GM23338 (cell line): ENCODE measurements at regions not wholly inside any gene's neighbourhood (a gene's known extent, or its start where the extent isn't known, plus 50 kb on each side); places are given as distances from the start of the nearest gene placed in this dataset.

ENCODE experiments used
- ATAC-seq: fragments of 200-7000 bp; cut with Tn5 transposase; 3 replicates; pipeline ENCODE4 v1.9.1; 2020
- DNase-seq: peaks from one replicate; pipeline ENCODE4 v3.0.0-alpha.2; 2015; ENCODE audit warnings: low spot score
- H2AFZ ChIP-seq: fragments of 200-600 bp; sonication (generic); 2 replicates; pipeline ENCODE4 v1.8.0; 2016; ENCODE audit warnings: antibody characterized with exemption, mild to moderate bottlenecking, moderate library complexity
- H3F3A ChIP-seq: fragments of 200-600 bp; sonication (generic); replicated peaks from 2 replicates; pipeline ENCODE4 v1.8.0; 2017; ENCODE audit warnings: antibody characterized with exemption, mixed run types, low read depth
- H3K27ac ChIP-seq: fragments of 200-600 bp; sonication (generic); 2 replicates; pipeline ENCODE4 v1.6.1; 2016; ENCODE audit warnings: low read depth
- H3K27me3 ChIP-seq: fragments of 200-600 bp; sonication (generic); 2 replicates; pipeline ENCODE4 v1.8.0; 2016; ENCODE audit warnings: mild to moderate bottlenecking, mixed run types, moderate library complexity; ENCODE audit not compliant: insufficient read depth
- H3K36me3 ChIP-seq: fragments of 200-600 bp; sonication (generic); 2 replicates; pipeline ENCODE4 v1.8.0; 2016; ENCODE audit warnings: mild to moderate bottlenecking; ENCODE audit not compliant: insufficient read depth
- H3K4me1 ChIP-seq: fragments of 200-600 bp; sonication (generic); 2 replicates; pipeline ENCODE4 v1.8.0; 2016; ENCODE audit warnings: mild to moderate bottlenecking, moderate library complexity; ENCODE audit not compliant: insufficient read depth
- H3K4me2 ChIP-seq: fragments of 200-600 bp; sonication (generic); 2 replicates; pipeline ENCODE4 v1.7.1; 2017; ENCODE audit warnings: mixed run types
- H3K4me3 ChIP-seq: fragments of 200-600 bp; sonication (generic); 2 replicates; pipeline ENCODE4 v1.6.1; 2016; ENCODE audit warnings: mixed run types
- H3K79me2 ChIP-seq: fragments of 200-600 bp; sonication (generic); replicated peaks from 2 replicates; pipeline ENCODE4 v1.8.0; 2017; ENCODE audit warnings: mild to moderate bottlenecking; ENCODE audit not compliant: insufficient read depth
- H3K9me2 ChIP-seq: fragments of 200-600 bp; sonication (generic); 2 replicates; pipeline ENCODE4 v1.8.0; 2017; ENCODE audit not compliant: insufficient read depth
- H4K20me1 ChIP-seq: fragments of 200-600 bp; sonication (generic); replicated peaks from 2 replicates; pipeline ENCODE4 v1.8.0; 2017; ENCODE audit warnings: mild to moderate bottlenecking; ENCODE audit not compliant: insufficient read depth
- H3K27ac Mint-ChIP-seq: 2 replicates; pipeline ENCODE4 v1.8.0; 2020; ENCODE audit warnings: inconsistent platforms, mild to moderate bottlenecking, moderate library complexity, mixed read lengths
- H3K27me3 Mint-ChIP-seq: 3 replicates; pipeline ENCODE4 v1.8.0; 2022; ENCODE audit warnings: low read depth, mild to moderate bottlenecking, moderate library complexity, mixed read lengths, inconsistent platforms; ENCODE audit not compliant: insufficient read depth, poor library complexity
- H3K36me3 Mint-ChIP-seq: 3 replicates; pipeline ENCODE4 v1.8.0; 2021; ENCODE audit warnings: low read depth, mild to moderate bottlenecking, inconsistent platforms, moderate library complexity, mixed read lengths
- H3K4me1 Mint-ChIP-seq: 3 replicates; pipeline ENCODE4 v1.8.0; 2020; ENCODE audit warnings: mild to moderate bottlenecking, inconsistent platforms, mixed read lengths
- H3K4me3 Mint-ChIP-seq: 3 replicates; pipeline ENCODE4 v1.8.0; 2021; ENCODE audit warnings: moderate library complexity, mild to moderate bottlenecking, inconsistent platforms, mixed read lengths
- H3K9me3 Mint-ChIP-seq: 3 replicates; pipeline ENCODE4 v1.8.0; 2020; ENCODE audit warnings: moderate library complexity, mild to moderate bottlenecking, inconsistent platforms, mixed read lengths
- CREB1 ChIP-seq: fragments of 250-450 bp; sonication (Bioruptor Pico); IDR thresholded peaks from 2 replicates; pipeline ENCODE4 v1.5.0; 2020; ENCODE audit warnings: low read depth, mild to moderate bottlenecking, moderate library complexity
- POLR2AphosphoS5 ChIP-seq: IDR thresholded peaks from 2 replicates; pipeline ENCODE4 v1.6.1; 2016; ENCODE audit warnings: antibody characterized with exemption, low read depth
- STAT1 ChIP-seq: IDR thresholded peaks from one replicate; pipeline ENCODE4 v1.6.1; 2016; ENCODE audit warnings: antibody characterized with exemption; ENCODE audit not compliant: unreplicated experiment
- ZNF114 ChIP-seq: fragments of 250-450 bp; sonication (Bioruptor Pico); IDR thresholded peaks from 2 replicates; pipeline ENCODE4 v1.5.0; 2020; ENCODE audit warnings: mild to moderate bottlenecking, moderate library complexity
- ZNF331 ChIP-seq: fragments of 250-450 bp; sonication (Bioruptor Pico); IDR thresholded peaks from 2 replicates; pipeline ENCODE4 v1.5.0; 2020; ENCODE audit warnings: low read depth, mild to moderate bottlenecking, moderate library complexity
- TF ChIP-seq, protein P1 (sequence below): IDR thresholded peaks from one replicate; pipeline ENCODE4 v1.6.1; 2018; ENCODE audit warnings: antibody characterized with exemption; ENCODE audit not compliant: unreplicated experiment
- TF ChIP-seq, protein P2 (sequence below), 2 experiments: fragments of 200-600 bp in 1 of 2; sonication (generic) in 1 of 2; conservative IDR thresholded peaks; 2 replicates each; pipeline versions ENCODE4 v1.5.1 to v1.6.1; 2016 to 2017; ENCODE audit warnings: antibody characterized with exemption in 2 of 2, low read depth in 2 of 2, mild to moderate bottlenecking in 2 of 2, moderate library complexity in 1 of 2
- TF ChIP-seq, protein P3 (sequence below): fragments of 250-450 bp; sonication (Bioruptor Pico); IDR thresholded peaks from 2 replicates; pipeline ENCODE4 v1.5.0; 2020; ENCODE audit warnings: mild to moderate bottlenecking, moderate library complexity
- TF ChIP-seq, protein P4 (sequence below): IDR thresholded peaks from 2 replicates; pipeline ENCODE4 v1.6.1; 2016; ENCODE audit warnings: antibody characterized with exemption

DNA sequence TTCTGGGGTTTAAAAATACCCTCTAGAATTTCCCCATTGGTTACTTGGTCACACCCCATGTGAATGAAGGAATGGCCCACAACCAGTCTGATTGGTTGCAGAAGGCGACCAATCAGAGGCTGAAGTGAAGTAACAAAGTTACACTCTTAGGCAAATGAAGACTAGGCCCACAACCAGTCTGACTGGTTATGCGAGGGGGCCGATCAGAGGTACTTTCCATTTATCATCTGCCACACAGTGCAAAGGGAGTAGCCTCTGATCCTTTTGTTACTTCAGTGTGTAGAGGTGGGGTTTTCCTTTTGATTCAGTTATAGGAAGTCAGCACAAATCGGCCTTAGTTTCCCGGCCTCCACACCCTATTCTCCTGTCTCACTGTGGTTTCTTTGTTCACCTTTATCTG is 61.2 kb upstream of the SGK1 start:
- Histone ChIP-seq H3K4me2 (peak overlapping the region; percentile 21; the same call in 1 of the 2 replicates), H3K4me1 (peaks cover 10% of the 10 kb centered on the region), H3K27me3 (no peaks in the 10 kb centered on the region), H3K79me2 (no peaks in the 10 kb centered on the region), H3K27ac (peak overlapping the region; percentile 10; the same call in 1 of the 2 replicates), H3K36me3 (no peaks in the 10 kb centered on the region), H3K4me3 (no peak overlapping the region), H2AFZ (no peak overlapping the region; the same call in 1 of the 2 replicates), H4K20me1 (no peaks in the 10 kb centered on the region), H3F3A (no peaks in the 10 kb centered on the region), H3K9me2 (no peaks in the 10 kb centered on the region; the same call in 1 of the 2 replicates)
- Mint-ChIP-seq H3K27ac (peak overlapping the region; percentile 27; the same call in 1 of the 2 replicates), H3K27me3 (peaks cover 5% of the 10 kb centered on the region), H3K4me3 (no peak overlapping the region), H3K36me3 (peaks cover 6% of the 10 kb centered on the region; the same call in 2 of the 3 replicates), H3K4me1 (peaks cover 18% of the 10 kb centered on the region), H3K9me3 (peaks cover 8% of the 10 kb centered on the region; the same call in 2 of the 3 replicates)
- ATAC-seq (peak; percentile 96), DNase-seq (peak; percentile 86)
- TF ChIP-seq POLR2AphosphoS5 (0 out of 2 replicates have a peak, but pooled peaks have one; percentile 20), ZNF114 (CRISPR knock-in tag) (no peak), STAT1 (no peak), CREB1 (no peak)

DNA sequence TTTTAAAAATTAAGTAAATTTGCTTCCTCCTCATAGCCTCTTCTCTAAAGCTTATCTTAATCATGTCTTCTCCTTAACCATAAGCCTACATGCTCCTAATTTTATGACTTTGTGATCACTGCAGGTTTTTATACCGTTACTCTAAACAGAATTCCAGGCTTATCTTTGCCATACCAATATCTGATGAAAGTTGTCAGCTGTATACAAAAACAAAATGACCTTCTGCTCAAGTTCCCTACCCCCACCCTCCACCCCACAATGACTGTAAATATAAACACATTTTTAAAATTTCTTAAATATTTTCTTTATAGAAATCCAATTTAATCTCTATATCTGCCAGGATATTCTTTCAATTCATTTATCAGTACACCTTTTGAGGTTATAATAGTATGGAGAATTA is 60.5 kb upstream of the SGK1 start:
- no peak overlapping the region for H3K4me3 Mint-ChIP-seq
- TF ChIP-seq, protein P1, sequence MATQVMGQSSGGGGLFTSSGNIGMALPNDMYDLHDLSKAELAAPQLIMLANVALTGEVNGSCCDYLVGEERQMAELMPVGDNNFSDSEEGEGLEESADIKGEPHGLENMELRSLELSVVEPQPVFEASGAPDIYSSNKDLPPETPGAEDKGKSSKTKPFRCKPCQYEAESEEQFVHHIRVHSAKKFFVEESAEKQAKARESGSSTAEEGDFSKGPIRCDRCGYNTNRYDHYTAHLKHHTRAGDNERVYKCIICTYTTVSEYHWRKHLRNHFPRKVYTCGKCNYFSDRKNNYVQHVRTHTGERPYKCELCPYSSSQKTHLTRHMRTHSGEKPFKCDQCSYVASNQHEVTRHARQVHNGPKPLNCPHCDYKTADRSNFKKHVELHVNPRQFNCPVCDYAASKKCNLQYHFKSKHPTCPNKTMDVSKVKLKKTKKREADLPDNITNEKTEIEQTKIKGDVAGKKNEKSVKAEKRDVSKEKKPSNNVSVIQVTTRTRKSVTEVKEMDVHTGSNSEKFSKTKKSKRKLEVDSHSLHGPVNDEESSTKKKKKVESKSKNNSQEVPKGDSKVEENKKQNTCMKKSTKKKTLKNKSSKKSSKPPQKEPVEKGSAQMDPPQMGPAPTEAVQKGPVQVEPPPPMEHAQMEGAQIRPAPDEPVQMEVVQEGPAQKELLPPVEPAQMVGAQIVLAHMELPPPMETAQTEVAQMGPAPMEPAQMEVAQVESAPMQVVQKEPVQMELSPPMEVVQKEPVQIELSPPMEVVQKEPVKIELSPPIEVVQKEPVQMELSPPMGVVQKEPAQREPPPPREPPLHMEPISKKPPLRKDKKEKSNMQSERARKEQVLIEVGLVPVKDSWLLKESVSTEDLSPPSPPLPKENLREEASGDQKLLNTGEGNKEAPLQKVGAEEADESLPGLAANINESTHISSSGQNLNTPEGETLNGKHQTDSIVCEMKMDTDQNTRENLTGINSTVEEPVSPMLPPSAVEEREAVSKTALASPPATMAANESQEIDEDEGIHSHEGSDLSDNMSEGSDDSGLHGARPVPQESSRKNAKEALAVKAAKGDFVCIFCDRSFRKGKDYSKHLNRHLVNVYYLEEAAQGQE: no peak
- TF ChIP-seq STAT1: no peak
- TF ChIP-seq, protein P2, sequence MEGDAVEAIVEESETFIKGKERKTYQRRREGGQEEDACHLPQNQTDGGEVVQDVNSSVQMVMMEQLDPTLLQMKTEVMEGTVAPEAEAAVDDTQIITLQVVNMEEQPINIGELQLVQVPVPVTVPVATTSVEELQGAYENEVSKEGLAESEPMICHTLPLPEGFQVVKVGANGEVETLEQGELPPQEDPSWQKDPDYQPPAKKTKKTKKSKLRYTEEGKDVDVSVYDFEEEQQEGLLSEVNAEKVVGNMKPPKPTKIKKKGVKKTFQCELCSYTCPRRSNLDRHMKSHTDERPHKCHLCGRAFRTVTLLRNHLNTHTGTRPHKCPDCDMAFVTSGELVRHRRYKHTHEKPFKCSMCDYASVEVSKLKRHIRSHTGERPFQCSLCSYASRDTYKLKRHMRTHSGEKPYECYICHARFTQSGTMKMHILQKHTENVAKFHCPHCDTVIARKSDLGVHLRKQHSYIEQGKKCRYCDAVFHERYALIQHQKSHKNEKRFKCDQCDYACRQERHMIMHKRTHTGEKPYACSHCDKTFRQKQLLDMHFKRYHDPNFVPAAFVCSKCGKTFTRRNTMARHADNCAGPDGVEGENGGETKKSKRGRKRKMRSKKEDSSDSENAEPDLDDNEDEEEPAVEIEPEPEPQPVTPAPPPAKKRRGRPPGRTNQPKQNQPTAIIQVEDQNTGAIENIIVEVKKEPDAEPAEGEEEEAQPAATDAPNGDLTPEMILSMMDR (conservative IDR thresholded peaks at IDR 0.05; ENCODE audit: low read depth in 2 of 2): no peak
- TF ChIP-seq POLR2AphosphoS5: no peak
- TF ChIP-seq, protein P3, sequence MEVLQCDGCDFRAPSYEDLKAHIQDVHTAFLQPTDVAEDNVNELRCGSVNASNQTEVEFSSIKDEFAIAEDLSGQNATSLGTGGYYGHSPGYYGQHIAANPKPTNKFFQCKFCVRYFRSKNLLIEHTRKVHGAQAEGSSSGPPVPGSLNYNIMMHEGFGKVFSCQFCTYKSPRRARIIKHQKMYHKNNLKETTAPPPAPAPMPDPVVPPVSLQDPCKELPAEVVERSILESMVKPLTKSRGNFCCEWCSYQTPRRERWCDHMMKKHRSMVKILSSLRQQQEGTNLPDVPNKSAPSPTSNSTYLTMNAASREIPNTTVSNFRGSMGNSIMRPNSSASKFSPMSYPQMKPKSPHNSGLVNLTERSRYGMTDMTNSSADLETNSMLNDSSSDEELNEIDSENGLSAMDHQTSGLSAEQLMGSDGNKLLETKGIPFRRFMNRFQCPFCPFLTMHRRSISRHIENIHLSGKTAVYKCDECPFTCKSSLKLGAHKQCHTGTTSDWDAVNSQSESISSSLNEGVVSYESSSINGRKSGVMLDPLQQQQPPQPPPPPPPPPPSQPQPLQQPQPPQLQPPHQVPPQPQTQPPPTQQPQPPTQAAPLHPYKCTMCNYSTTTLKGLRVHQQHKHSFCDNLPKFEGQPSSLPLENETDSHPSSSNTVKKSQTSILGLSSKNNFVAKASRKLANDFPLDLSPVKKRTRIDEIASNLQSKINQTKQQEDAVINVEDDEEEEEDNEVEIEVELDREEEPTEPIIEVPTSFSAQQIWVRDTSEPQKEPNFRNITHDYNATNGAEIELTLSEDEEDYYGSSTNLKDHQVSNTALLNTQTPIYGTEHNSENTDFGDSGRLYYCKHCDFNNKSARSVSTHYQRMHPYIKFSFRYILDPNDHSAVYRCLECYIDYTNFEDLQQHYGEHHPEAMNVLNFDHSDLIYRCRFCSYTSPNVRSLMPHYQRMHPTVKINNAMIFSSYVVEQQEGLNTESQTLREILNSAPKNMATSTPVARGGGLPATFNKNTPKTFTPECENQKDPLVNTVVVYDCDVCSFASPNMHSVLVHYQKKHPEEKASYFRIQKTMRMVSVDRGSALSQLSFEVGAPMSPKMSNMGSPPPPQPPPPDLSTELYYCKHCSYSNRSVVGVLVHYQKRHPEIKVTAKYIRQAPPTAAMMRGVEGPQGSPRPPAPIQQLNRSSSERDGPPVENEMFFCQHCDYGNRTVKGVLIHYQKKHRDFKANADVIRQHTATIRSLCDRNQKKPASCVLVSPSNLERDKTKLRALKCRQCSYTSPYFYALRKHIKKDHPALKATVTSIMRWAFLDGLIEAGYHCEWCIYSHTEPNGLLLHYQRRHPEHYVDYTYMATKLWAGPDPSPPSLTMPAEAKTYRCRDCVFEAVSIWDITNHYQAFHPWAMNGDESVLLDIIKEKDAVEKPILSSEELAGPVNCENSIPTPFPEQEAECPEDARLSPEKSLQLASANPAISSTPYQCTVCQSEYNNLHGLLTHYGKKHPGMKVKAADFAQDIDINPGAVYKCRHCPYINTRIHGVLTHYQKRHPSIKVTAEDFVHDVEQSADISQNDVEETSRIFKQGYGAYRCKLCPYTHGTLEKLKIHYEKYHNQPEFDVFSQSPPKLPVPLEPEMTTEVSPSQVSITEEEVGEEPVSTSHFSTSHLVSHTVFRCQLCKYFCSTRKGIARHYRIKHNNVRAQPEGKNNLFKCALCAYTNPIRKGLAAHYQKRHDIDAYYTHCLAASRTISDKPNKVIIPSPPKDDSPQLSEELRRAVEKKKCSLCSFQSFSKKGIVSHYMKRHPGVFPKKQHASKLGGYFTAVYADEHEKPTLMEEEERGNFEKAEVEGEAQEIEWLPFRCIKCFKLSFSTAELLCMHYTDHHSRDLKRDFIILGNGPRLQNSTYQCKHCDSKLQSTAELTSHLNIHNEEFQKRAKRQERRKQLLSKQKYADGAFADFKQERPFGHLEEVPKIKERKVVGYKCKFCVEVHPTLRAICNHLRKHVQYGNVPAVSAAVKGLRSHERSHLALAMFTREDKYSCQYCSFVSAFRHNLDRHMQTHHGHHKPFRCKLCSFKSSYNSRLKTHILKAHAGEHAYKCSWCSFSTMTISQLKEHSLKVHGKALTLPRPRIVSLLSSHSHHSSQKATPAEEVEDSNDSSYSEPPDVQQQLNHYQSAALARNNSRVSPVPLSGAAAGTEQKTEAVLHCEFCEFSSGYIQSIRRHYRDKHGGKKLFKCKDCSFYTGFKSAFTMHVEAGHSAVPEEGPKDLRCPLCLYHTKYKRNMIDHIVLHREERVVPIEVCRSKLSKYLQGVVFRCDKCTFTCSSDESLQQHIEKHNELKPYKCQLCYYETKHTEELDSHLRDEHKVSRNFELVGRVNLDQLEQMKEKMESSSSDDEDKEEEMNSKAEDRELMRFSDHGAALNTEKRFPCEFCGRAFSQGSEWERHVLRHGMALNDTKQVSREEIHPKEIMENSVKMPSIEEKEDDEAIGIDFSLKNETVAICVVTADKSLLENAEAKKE (CRISPR knock-in tag): no peak
- TF ChIP-seq CREB1: no peak
- TF ChIP-seq, protein P4, sequence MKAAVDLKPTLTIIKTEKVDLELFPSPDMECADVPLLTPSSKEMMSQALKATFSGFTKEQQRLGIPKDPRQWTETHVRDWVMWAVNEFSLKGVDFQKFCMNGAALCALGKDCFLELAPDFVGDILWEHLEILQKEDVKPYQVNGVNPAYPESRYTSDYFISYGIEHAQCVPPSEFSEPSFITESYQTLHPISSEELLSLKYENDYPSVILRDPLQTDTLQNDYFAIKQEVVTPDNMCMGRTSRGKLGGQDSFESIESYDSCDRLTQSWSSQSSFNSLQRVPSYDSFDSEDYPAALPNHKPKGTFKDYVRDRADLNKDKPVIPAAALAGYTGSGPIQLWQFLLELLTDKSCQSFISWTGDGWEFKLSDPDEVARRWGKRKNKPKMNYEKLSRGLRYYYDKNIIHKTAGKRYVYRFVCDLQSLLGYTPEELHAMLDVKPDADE: no peak
- TF ChIP-seq ZNF331 (CRISPR knock-in tag): no peak

More for the DNA sequence above, 60.5 kb upstream of the SGK1 start:
- Histone ChIP-seq H3K36me3 (no peaks in the 10 kb centered on the region), H2AFZ (no peak overlapping the region), H3K4me3 (no peak overlapping the region), H3K79me2 (no peaks in the 10 kb centered on the region), H3K27me3 (no peaks in the 10 kb centered on the region), H4K20me1 (no peaks in the 10 kb centered on the region), H3K4me1 (peaks cover 10% of the 10 kb centered on the region), H3K27ac (no peak overlapping the region), H3K9me2 (no peaks in the 10 kb centered on the region; the same call in 1 of the 2 replicates), H3F3A (no peaks in the 10 kb centered on the region), H3K4me2 (no peak overlapping the region)
- peaks cover 5% of the 10 kb centered on the region for H3K27me3 Mint-ChIP-seq
- no peak overlapping the region for H3K27ac Mint-ChIP-seq
- peaks cover 18% of the 10 kb centered on the region for H3K4me1 Mint-ChIP-seq
- H3K9me3 Mint-ChIP-seq: peaks cover 8% of the 10 kb centered on the region; the same call in 2 of the 3 replicates
- H3K36me3 Mint-ChIP-seq: peaks cover 6% of the 10 kb centered on the region; the same call in 2 of the 3 replicates
- DNase-seq (no peak), ATAC-seq (no peak)
